Liver (tissue), 8 donors: ENCODE measurements at regions not wholly inside any gene's neighbourhood (a gene's known extent, or its start where the extent isn't known, plus 50 kb on each side); places are given as distances from the start of the nearest gene placed in this dataset.

Experiments
- DNase-seq: peaks from one replicate; pipeline ENCODE4 v3.0.0-alpha.2; 2017; ENCODE audit warnings: low spot score
- H3K27ac ChIP-seq, 2 donors: one replicate each; pipeline ENCODE4 v1.7.0; 2013; ENCODE audit warnings: inconsistent platforms in 2 of 2, low read length in 2 of 2, control low read depth in 1 of 2, low read depth in 1 of 2, mild to moderate bottlenecking in 1 of 2
- H3K27me3 ChIP-seq, 4 donors: one replicate each; pipeline versions ENCODE4 v1.6.1 to v1.7.0; 2013; ENCODE audit warnings: low read length in 3 of 4, inconsistent platforms in 1 of 4, mild to moderate bottlenecking in 1 of 4, moderate library complexity in 1 of 4; ENCODE audit not compliant: control insufficient read depth in 4 of 4, insufficient read depth in 4 of 4
- H3K36me3 ChIP-seq, 4 donors: one replicate each; pipeline versions ENCODE4 v1.6.1 to v1.7.0; 2013; ENCODE audit warnings: low read length in 3 of 4, mild to moderate bottlenecking in 3 of 4, low read depth in 1 of 4, moderate library complexity in 1 of 4; ENCODE audit not compliant: control insufficient read depth in 4 of 4, insufficient read depth in 3 of 4
- H3K4me1 ChIP-seq, 4 donors: one replicate each; pipeline versions ENCODE4 v1.6.1 to v1.7.0; 2013; ENCODE audit warnings: low read length in 3 of 4, mild to moderate bottlenecking in 3 of 4, moderate library complexity in 1 of 4; ENCODE audit not compliant: control insufficient read depth in 4 of 4, insufficient read depth in 4 of 4
- H3K4me3 ChIP-seq, 3 donors: one replicate each; pipeline versions ENCODE4 v1.6.1 to v1.7.0; 2013; ENCODE audit warnings: low read length in 3 of 3, control low read depth in 1 of 3, low read depth in 1 of 3, mild to moderate bottlenecking in 1 of 3
- H3K9ac ChIP-seq, 2 donors: one replicate each; pipeline ENCODE4 v1.7.0; 2013; ENCODE audit warnings: low read length in 2 of 2, mild to moderate bottlenecking in 2 of 2, moderate library complexity in 2 of 2, control low read depth in 1 of 2, low read depth in 1 of 2
- H3K9me3 ChIP-seq, 4 donors: one replicate each; pipeline versions ENCODE4 v1.6.1 to v1.7.0; 2013; ENCODE audit warnings: low read length in 3 of 4; ENCODE audit not compliant: control insufficient read depth in 4 of 4
- ATF3 ChIP-seq: IDR thresholded peaks from 2 replicates; pipeline ENCODE4 v1.6.1; 2016; ENCODE audit warnings: antibody characterized with exemption
- CTCF ChIP-seq: fragments of 150-350 bp; IDR thresholded peaks from 2 replicates; pipeline ENCODE4 v1.5.1; 2017; ENCODE audit warnings: improper control_type of control experiment, low read depth, low read length; ENCODE audit not compliant: missing input control
- EGR1 ChIP-seq, 2 donors: IDR thresholded peaks; 2 replicates each; pipeline ENCODE4 v1.6.1; 2016 to 2018; ENCODE audit warnings: antibody characterized with exemption in 2 of 2, low read depth in 2 of 2
- FOXA1 ChIP-seq: IDR thresholded peaks from 2 replicates; pipeline ENCODE4 v1.6.1; 2016; ENCODE audit warnings: antibody characterized with exemption
- GABPA ChIP-seq, 2 donors: IDR thresholded peaks in 1 of 2; conservative IDR thresholded peaks in 1 of 2; 2 replicates each; pipeline ENCODE4 v1.6.1; 2016; ENCODE audit warnings: antibody characterized with exemption in 2 of 2, mild to moderate bottlenecking in 1 of 2, moderate library complexity in 1 of 2
- HNF4A ChIP-seq, 2 donors: conservative IDR thresholded peaks; 2 replicates each; pipeline ENCODE4 v1.6.1; 2016; ENCODE audit warnings: antibody characterized with exemption in 2 of 2, mild to moderate bottlenecking in 2 of 2
- HNF4G ChIP-seq: IDR thresholded peaks from 2 replicates; pipeline ENCODE4 v1.6.1; 2016; ENCODE audit warnings: antibody characterized with exemption
- JUND ChIP-seq, 2 donors: IDR thresholded peaks; 2 replicates each; pipeline ENCODE4 v1.6.1; 2016; ENCODE audit warnings: antibody characterized with exemption in 2 of 2
- MAX ChIP-seq: IDR thresholded peaks from 2 replicates; pipeline ENCODE4 v1.6.1; 2016; ENCODE audit warnings: antibody characterized with exemption
- RAD21 ChIP-seq, 2 donors: IDR thresholded peaks; 2 replicates each; pipeline ENCODE4 v1.6.1; 2016; ENCODE audit warnings: antibody characterized with exemption in 2 of 2, mild to moderate bottlenecking in 2 of 2
- SP1 ChIP-seq: IDR thresholded peaks from 2 replicates; pipeline ENCODE4 v1.6.1; 2018; ENCODE audit warnings: antibody characterized with exemption, mild to moderate bottlenecking
- TAF1 ChIP-seq: conservative IDR thresholded peaks from 2 replicates; pipeline ENCODE4 v1.6.1; 2016; ENCODE audit warnings: antibody characterized with exemption, mild to moderate bottlenecking
- YY1 ChIP-seq: IDR thresholded peaks from 2 replicates; pipeline ENCODE4 v1.6.1; 2016; ENCODE audit warnings: antibody characterized with exemption, mild to moderate bottlenecking
- WGBS: extraction: QIAGEN DNeasy Blood & Tissue Kit; methylation state at CpG from one replicate; pipeline ENCODE4 v1.1.7; 2013; 5-methylcytosine and 5-hydroxymethylcytosine counted together
- TF ChIP-seq, protein P1 (sequence below): IDR thresholded peaks from 2 replicates; pipeline ENCODE4 v1.6.1; 2016; ENCODE audit warnings: antibody characterized with exemption
- donor health status: healthy.
- donor health status: healthy.
- donor health status: healthy.
- donor health status: healthy.
- donor health status: healthy.

DNA sequence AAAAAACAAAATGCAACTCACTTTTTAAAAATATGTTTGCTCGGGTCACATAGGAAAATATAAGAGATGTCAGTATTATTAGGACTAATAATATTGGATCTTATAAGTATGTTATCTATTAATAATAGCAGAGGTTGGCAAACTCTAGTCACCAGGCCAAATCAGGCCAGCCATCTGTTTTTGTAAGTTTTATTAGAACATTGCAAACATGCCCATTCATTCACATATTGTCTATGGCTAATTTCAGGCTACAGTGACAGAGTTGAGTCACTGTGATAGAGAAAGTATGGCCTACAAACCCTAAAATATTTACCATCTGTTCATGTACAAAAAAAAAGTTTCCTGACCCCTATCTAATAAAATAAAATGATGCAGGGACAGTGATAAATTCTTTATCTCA is 97.7 kb upstream of the CDH6 start:
- DNase-seq: no peak
- Histone ChIP-seq H3K4me3 (no peak overlapping the region), H3K27ac (no peak overlapping the region), H3K4me1 (no peaks in the 10 kb centered on the region), H3K36me3 (no peaks in the 10 kb centered on the region), H3K9ac (no peak overlapping the region), H3K27me3 (no peaks in the 10 kb centered on the region), H3K9me3 (peaks cover 0 to 1% (median 0%) of the 10 kb centered on the region in 4 donors)
- WGBS: 91% methylated on average over 1 of the region's 1 CpG
- TF ChIP-seq YY1 (no peak), SP1 (no peak), HNF4A (conservative IDR thresholded peaks at IDR 0.05) (no peak)

GRCh38 chr5:31091501-31091900 is 102.0 kb upstream of the CDH6 start:
- no peaks in the 10 kb centered on the region for H3K27me3 ChIP-seq
- peaks cover 0 to 1% (median 0%) of the 10 kb centered on the region in 4 donors for H3K9me3 ChIP-seq
- WGBS: 86% methylated on average over 5 of the region's 5 CpGs
- no peaks in the 10 kb centered on the region for H3K36me3 ChIP-seq
- H3K4me3 ChIP-seq: no peak overlapping the region
- H3K4me1 ChIP-seq: no peaks in the 10 kb centered on the region
- no peak overlapping the region for H3K9ac ChIP-seq
- no peak overlapping the region for H3K27ac ChIP-seq
- DNase-seq: no peak
- no peak for TF ChIP-seq CTCF
- TF ChIP-seq, protein P1, sequence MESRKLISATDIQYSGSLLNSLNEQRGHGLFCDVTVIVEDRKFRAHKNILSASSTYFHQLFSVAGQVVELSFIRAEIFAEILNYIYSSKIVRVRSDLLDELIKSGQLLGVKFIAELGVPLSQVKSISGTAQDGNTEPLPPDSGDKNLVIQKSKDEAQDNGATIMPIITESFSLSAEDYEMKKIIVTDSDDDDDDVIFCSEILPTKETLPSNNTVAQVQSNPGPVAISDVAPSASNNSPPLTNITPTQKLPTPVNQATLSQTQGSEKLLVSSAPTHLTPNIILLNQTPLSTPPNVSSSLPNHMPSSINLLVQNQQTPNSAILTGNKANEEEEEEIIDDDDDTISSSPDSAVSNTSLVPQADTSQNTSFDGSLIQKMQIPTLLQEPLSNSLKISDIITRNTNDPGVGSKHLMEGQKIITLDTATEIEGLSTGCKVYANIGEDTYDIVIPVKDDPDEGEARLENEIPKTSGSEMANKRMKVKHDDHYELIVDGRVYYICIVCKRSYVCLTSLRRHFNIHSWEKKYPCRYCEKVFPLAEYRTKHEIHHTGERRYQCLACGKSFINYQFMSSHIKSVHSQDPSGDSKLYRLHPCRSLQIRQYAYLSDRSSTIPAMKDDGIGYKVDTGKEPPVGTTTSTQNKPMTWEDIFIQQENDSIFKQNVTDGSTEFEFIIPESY: no peak

GRCh38 chr5:31090467-31090866 is 103.0 kb upstream of the CDH6 start:
- Histone ChIP-seq H3K4me3 (no peak overlapping the region), H3K4me1 (no peaks in the 10 kb centered on the region), H3K9me3 (peaks cover 0 to 1% (median 0%) of the 10 kb centered on the region in 4 donors), H3K27ac (no peak overlapping the region), H3K27me3 (no peaks in the 10 kb centered on the region), H3K9ac (no peak overlapping the region), H3K36me3 (no peaks in the 10 kb centered on the region)
- 90% methylated on average over 3 of the region's 3 CpGs for WGBS
- TF ChIP-seq RAD21 (IDR thresholded peaks at IDR 0.05): no peak
- no peak for TF ChIP-seq MAX
- TF ChIP-seq YY1: no peak
- TF ChIP-seq, protein P1: no peak
- no peak for TF ChIP-seq TAF1
- TF ChIP-seq GABPA (IDR thresholded peaks at IDR 0.05 in 1 of 2, conservative IDR thresholded peaks at IDR 0.05 in 1 of 2): no peak
- no peak for TF ChIP-seq HNF4G
- TF ChIP-seq FOXA1: no peak
- no peak for TF ChIP-seq ATF3
- no peak for TF ChIP-seq EGR1 (IDR thresholded peaks at IDR 0.05; ENCODE audit: low read depth in 2 of 2)
- TF ChIP-seq JUND (IDR thresholded peaks at IDR 0.05): no peak
- TF ChIP-seq CTCF: no peak
- no peak for DNase-seq
